HG02678 (cell line): ENCODE measurements at regions not wholly inside any gene's neighbourhood (a gene's known extent, or its start where the extent isn't known, plus 50 kb on each side); places are given as distances from the start of the nearest gene placed in this dataset.
A peak's percentile ranks its signal among the peaks of the same experiment; 100 is the strongest.
"Not testable (repeated sequence)": the region's sequence is repeated elsewhere in the genome, so short reads cannot be mapped to it uniquely, and the experiment has no call there.

Experiments used
- ATAC-seq: cut with Tn5 transposase; IDR thresholded peaks from one replicate; pipeline ENCODE4 v1.9.1; 2021; ENCODE audit warnings: mild to moderate bottlenecking, moderate library complexity; ENCODE audit not compliant: unreplicated experiment

- ATAC-seq = no peak
Observed at GRCh38 chr4:141455651-141456050, 180.7 kb upstream of the IL15 start.

GRCh38 chr4:141457653-141458052 lies 178.7 kb upstream of the IL15 start:
- no peak for ATAC-seq

- ATAC-seq = no peak
Observed at GRCh38 chr4:141458501-141458900, 177.9 kb upstream of the IL15 start.

GRCh38 chr4:141459020-141459419 lies 177.4 kb upstream of the IL15 start:
- no peak for ATAC-seq

GRCh38 chr4:141462361-141462760 lies 174.0 kb upstream of the IL15 start:
- ATAC-seq = no peak

- no peak for ATAC-seq
Observed at GRCh38 chr4:141463678-141464077, 172.7 kb upstream of the IL15 start.

GRCh38 chr4:141464366-141464765 lies 172.0 kb upstream of the IL15 start:
- no peak for ATAC-seq

- ATAC-seq = no peak
Observed at GRCh38 chr4:141465171-141465570, 171.2 kb upstream of the IL15 start.

- no peak for ATAC-seq
Observed at GRCh38 chr4:141467225-141467624, 169.2 kb upstream of the IL15 start.

- no peak for ATAC-seq
Observed at GRCh38 chr4:141469392-141469791, 167.0 kb upstream of the IL15 start.

GRCh38 chr4:141473026-141473540 lies 163.3 kb upstream of the IL15 start:
- no peak for ATAC-seq

- no peak for ATAC-seq
Observed at GRCh38 chr4:141473952-141474351, 162.4 kb upstream of the IL15 start.

GRCh38 chr4:141480950-141481349 lies 155.4 kb upstream of the IL15 start:
- no peak for ATAC-seq

- not testable (repeated sequence) for ATAC-seq
Observed at GRCh38 chr4:141484298-141484697, 152.1 kb upstream of the IL15 start.

GRCh38 chr4:141486375-141486997 lies 149.9 kb upstream of the IL15 start:
- ATAC-seq = no peak

- ATAC-seq = peak; percentile 94
Observed at GRCh38 chr4:141497627-141498026, 138.8 kb upstream of the IL15 start.

GRCh38 chr4:141499261-141499853 lies 137.0 kb upstream of the IL15 start:
- ATAC-seq = no peak

- ATAC-seq = no peak
Observed at GRCh38 chr4:141501395-141501794, 135.0 kb upstream of the IL15 start.

- no peak for ATAC-seq
Observed at GRCh38 chr4:141501931-141502330, 134.5 kb upstream of the IL15 start.

- ATAC-seq = no peak
Observed at GRCh38 chr4:141502755-141503154, 133.6 kb upstream of the IL15 start.

- no peak for ATAC-seq
Observed at GRCh38 chr4:141503260-141503659, 133.1 kb upstream of the IL15 start.

GRCh38 chr4:141511055-141511454 lies 125.3 kb upstream of the IL15 start:
- ATAC-seq = no peak

- ATAC-seq = no peak
Observed at GRCh38 chr4:141513866-141514265, 122.5 kb upstream of the IL15 start.
